ENCODE measurements at regions not wholly inside any gene's neighbourhood (a gene's known extent, or its start where the extent isn't known, plus 50 kb on each side); places are given as distances from the start of the nearest gene placed in this dataset.

GRCh38 chr14:48925184-48925583 is 661.0 kb downstream of the RPS29 start:
- no peak for TF ChIP-seq CTCF (IDR thresholded peaks at IDR 0.05; ENCODE audit: low read depth, low read length)
- H3K4me3 ChIP-seq (ENCODE audit: low read depth, low read length), result no peak overlapping the region

GRCh38 chr14:48914921-48915320 is 671.3 kb downstream of the RPS29 start:
- no peak for TF ChIP-seq CTCF (IDR thresholded peaks at IDR 0.05; ENCODE audit: low read depth, low read length)
- H3K4me3 ChIP-seq (ENCODE audit: low read depth, low read length), result no peak overlapping the region

GRCh38 chr14:48914382-48914781 is 671.8 kb downstream of the RPS29 start:
- no peak overlapping the region for H3K4me3 ChIP-seq (ENCODE audit: low read depth, low read length)
- TF ChIP-seq CTCF (IDR thresholded peaks at IDR 0.05; ENCODE audit: low read depth, low read length), result no peak

GRCh38 chr14:48900565-48900964 is 685.6 kb downstream of the RPS29 start:
- no peak overlapping the region for H3K4me3 ChIP-seq (ENCODE audit: low read depth, low read length)
- TF ChIP-seq CTCF (IDR thresholded peaks at IDR 0.05; ENCODE audit: low read depth, low read length), result no peak

- TF ChIP-seq CTCF (IDR thresholded peaks at IDR 0.05; ENCODE audit: low read depth, low read length), result no peak
- H3K4me3 ChIP-seq (ENCODE audit: low read depth, low read length), result no peak overlapping the region
Observed at GRCh38 chr14:48890333-48890732, 695.8 kb downstream of the RPS29 start.

GRCh38 chr14:48876806-48877340 is 709.3 kb downstream of the RPS29 start:
- no peak for TF ChIP-seq CTCF (IDR thresholded peaks at IDR 0.05; ENCODE audit: low read depth, low read length)
- no peak overlapping the region for H3K4me3 ChIP-seq (ENCODE audit: low read depth, low read length)

- H3K4me3 ChIP-seq (ENCODE audit: low read depth, low read length), result no peak overlapping the region
- TF ChIP-seq CTCF (IDR thresholded peaks at IDR 0.05; ENCODE audit: low read depth, low read length), result no peak
Observed at GRCh38 chr14:48874711-48875110, 711.5 kb downstream of the RPS29 start.
